SK-N-MC (cell line): ENCODE measurements at regions not wholly inside any gene's neighbourhood (a gene's known extent, or its start where the extent isn't known, plus 50 kb on each side); places are given as distances from the start of the nearest gene placed in this dataset.

Source experiments
- EZH2 ChIP-seq: fragments of 200-600 bp; sonication (generic); IDR thresholded peaks from one replicate; pipeline ENCODE4 v1.6.1; 2017; ENCODE audit warnings: antibody characterized with exemption
- FOXP2 ChIP-seq: optimal IDR thresholded peaks from 2 replicates; pipeline ENCODE3; 2011; ENCODE audit warnings: mild to moderate bottlenecking, moderate library complexity; ENCODE audit not compliant: insufficient read depth; ENCODE audit errors: extremely low read length, control extremely low read depth
- POLR2AphosphoS5 ChIP-seq: IDR thresholded peaks from 2 replicates; pipeline ENCODE4 v1.6.1; 2012; ENCODE audit warnings: mild to moderate bottlenecking, low read depth, low read length, borderline replicate concordance

- TF ChIP-seq POLR2AphosphoS5 = no peak
- no peak for TF ChIP-seq EZH2
- TF ChIP-seq FOXP2 = no peak
Observed at GRCh38 chr16:11416228-11417001, 71.2 kb downstream of the RMI2 start.
